Neural cell (in vitro differentiated cells): ENCODE measurements at regions not wholly inside any gene's neighbourhood (a gene's known extent, or its start where the extent isn't known, plus 50 kb on each side); places are given as distances from the start of the nearest gene placed in this dataset.

Source experiments
- CTCF ChIP-seq: fragments of 450-650 bp; IDR thresholded peaks from 2 replicates; pipeline ENCODE4 v1.5.1; 2014; ENCODE audit warnings: antibody characterized with exemption, mild to moderate bottlenecking, moderate library complexity; ENCODE audit not compliant: poor library complexity, severe bottlenecking
- EP300 ChIP-seq: fragments of 450-650 bp; conservative IDR thresholded peaks from 2 replicates; pipeline ENCODE4 v1.6.1; 2014; ENCODE audit warnings: antibody characterized with exemption, mild to moderate bottlenecking, moderate library complexity; ENCODE audit not compliant: poor library complexity, severe bottlenecking
- EZH2 ChIP-seq: fragments of 200-600, 300-800 bp; shearing (Covaris generic), sonication (generic); IDR thresholded peaks from 2 replicates; pipeline ENCODE4 v1.6.1; 2014; ENCODE audit warnings: antibody characterized with exemption, low read length, borderline replicate concordance, mild to moderate bottlenecking; ENCODE audit not compliant: insufficient read depth, poor library complexity, severe bottlenecking
- POLR2AphosphoS5 ChIP-seq: IDR thresholded peaks from 2 replicates; pipeline ENCODE4 v1.6.1; 2012

- TF ChIP-seq POLR2AphosphoS5 = no peak
- no peak for TF ChIP-seq CTCF
- TF ChIP-seq EZH2 = no peak
- no peak for TF ChIP-seq EP300
Observed at GRCh38 chr3:127137113-127137512, 55.8 kb upstream of the PRR23E start.
